Activated CD4-positive, alpha-beta T cell treated with anti-CD3 and anti-CD28 coated beads, Interleukin-2, amount 10 ng/mL, durations not matched to agents 24 days and 14 days (primary cell): ENCODE measurements at regions not wholly inside any gene's neighbourhood (a gene's known extent, or its start where the extent isn't known, plus 50 kb on each side); places are given as distances from the start of the nearest gene placed in this dataset.
"Not testable (repeated sequence)": the region's sequence is repeated elsewhere in the genome, so short reads cannot be mapped to it uniquely, and the experiment has no call there.

Source experiments
- DNase-seq: peaks from one replicate; pipeline ENCODE4 v3.0.0; 2022
- H3K27ac Mint-ChIP-seq: one replicate; pipeline ENCODE4 v1.8.0; 2022; ENCODE audit warnings: mild to moderate bottlenecking, mixed read lengths
- H3K27me3 Mint-ChIP-seq: one replicate; pipeline ENCODE4 v1.8.0; 2022; ENCODE audit warnings: mixed read lengths
- H3K36me3 Mint-ChIP-seq: one replicate; pipeline ENCODE4 v1.8.0; 2022; ENCODE audit warnings: low read depth, mild to moderate bottlenecking, mixed read lengths
- H3K4me1 Mint-ChIP-seq: one replicate; pipeline ENCODE4 v1.8.0; 2021; ENCODE audit warnings: mixed read lengths
- H3K4me3 Mint-ChIP-seq: one replicate; pipeline ENCODE4 v1.8.0; 2022; ENCODE audit warnings: mild to moderate bottlenecking, moderate library complexity, mixed read lengths
- H3K9me3 Mint-ChIP-seq: one replicate; pipeline ENCODE4 v1.8.0; 2021; ENCODE audit warnings: mixed read lengths
- intact Hi-C: fragments of 100-400 bp; cut with micrococcal nuclease; formaldehyde crosslinking; loops from one replicate; pipeline ENCODE4 v1.15.1; 2023

DNA sequence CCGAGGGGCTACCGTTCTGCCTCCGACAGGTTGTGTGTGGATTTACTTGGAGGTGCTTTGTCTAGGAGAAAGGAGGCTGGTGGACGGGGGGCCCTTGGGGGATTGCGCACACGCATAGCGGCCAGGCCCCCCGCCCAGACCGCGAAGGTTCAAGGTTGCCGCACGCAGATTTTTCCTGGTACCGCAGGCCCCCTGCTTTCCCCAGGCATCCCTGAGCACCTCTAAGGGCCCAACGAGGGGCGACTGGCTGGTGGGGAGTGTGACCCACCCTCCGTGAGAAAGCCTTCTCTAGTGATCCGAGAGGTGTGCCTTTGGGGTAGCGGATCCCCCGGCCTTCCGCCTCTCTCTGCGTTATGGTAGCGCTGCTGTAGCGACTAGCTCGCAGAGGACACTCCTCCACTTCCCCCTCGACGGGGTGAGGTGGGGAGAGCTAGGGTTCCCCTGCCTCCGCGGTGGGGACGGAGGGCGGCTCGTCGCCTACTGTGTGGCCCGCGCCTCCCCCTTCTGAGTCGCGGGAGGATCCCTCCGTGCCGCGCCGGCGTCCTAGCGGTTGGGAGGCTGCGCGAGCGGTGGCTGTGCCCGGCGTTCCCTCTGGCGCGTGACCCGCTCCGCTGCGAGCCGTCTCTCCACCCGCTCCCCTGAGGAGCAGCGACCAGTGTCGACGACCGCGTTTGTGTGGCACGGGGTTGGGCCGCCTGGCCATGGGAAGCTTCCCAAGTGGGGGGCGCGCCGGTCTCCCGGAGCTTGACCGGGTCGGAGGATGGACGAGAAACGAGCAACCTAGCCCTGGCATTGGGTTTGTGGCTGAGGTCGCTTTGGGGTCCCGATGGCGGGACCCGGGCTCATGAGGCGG lies 3900.0 kb upstream of the OR11H1 start:
- H3K27ac Mint-ChIP-seq = no peak overlapping the region
- H3K27me3 Mint-ChIP-seq = no peaks in the 10 kb centered on the region
- H3K9me3 Mint-ChIP-seq = peaks cover 30% of the 10 kb centered on the region
- H3K36me3 Mint-ChIP-seq = peaks cover 14% of the 10 kb centered on the region
- intact Hi-C loops = no loop called here
- no peak overlapping the region for H3K4me3 Mint-ChIP-seq
- no peak for DNase-seq
- H3K4me1 Mint-ChIP-seq = no peaks in the 10 kb centered on the region

DNA sequence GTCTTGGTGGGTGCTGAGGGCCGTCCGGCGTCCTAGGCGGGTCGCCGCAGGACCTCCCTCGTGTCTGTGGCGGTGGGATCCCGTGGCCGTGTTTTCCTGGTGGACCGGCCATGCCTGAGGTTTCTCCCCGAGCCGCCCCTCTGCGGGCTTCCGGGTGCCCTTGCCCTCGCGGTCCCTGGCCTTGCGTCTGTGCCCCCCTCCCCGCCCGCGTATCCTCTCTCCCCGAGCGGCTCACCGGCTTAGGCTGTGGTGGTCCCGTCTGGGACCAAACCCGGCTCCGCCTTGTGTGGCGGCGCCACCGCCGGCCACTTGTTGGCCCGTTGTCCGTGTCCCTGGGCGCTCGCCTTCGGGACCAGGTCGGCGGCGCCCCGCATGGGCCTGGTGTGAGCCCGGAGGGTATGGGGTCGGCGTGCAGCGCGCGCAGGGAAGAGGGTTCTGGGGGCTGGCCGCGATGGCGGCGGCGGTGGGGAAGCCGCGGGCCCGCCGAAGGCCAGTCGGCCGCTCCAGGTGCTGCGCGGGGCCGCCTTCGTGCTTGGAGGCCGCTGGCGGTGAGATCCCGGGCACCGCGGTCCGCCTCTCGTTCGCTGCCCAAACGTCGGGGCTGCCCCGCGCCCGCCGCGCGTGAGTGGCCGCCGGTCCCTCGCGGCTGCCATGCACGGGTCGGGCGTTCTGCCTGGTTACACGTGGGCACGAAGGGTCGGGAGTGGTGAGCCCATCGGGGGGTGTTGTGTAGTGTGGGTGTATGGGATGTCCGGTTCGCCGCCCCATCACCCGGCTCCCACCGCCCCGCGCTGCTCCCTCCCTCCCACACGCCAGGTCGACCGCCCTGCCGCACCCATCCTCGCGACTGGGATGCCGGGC lies 3899.1 kb upstream of the OR11H1 start:
- no peaks in the 10 kb centered on the region for H3K4me1 Mint-ChIP-seq
- H3K36me3 Mint-ChIP-seq = peaks cover 14% of the 10 kb centered on the region
- no peak overlapping the region for H3K27ac Mint-ChIP-seq
- no peaks in the 10 kb centered on the region for H3K27me3 Mint-ChIP-seq
- no peak for DNase-seq
- peaks cover 26% of the 10 kb centered on the region for H3K9me3 Mint-ChIP-seq
- intact Hi-C loops = no loop called here
- H3K4me3 Mint-ChIP-seq = no peak overlapping the region

- Mint-ChIP-seq H3K9me3 (peaks cover 26% of the 10 kb centered on the region), H3K4me1 (no peaks in the 10 kb centered on the region), H3K27me3 (no peaks in the 10 kb centered on the region), H3K36me3 (peaks cover 14% of the 10 kb centered on the region), H3K4me3 (no peak overlapping the region), H3K27ac (no peak overlapping the region)
- DNase-seq = no peak
- intact Hi-C loops = no loop called here
These were observed 3898.2 kb upstream of the OR11H1 start for GRCh38 chr22:11629661-11630385.

DNA sequence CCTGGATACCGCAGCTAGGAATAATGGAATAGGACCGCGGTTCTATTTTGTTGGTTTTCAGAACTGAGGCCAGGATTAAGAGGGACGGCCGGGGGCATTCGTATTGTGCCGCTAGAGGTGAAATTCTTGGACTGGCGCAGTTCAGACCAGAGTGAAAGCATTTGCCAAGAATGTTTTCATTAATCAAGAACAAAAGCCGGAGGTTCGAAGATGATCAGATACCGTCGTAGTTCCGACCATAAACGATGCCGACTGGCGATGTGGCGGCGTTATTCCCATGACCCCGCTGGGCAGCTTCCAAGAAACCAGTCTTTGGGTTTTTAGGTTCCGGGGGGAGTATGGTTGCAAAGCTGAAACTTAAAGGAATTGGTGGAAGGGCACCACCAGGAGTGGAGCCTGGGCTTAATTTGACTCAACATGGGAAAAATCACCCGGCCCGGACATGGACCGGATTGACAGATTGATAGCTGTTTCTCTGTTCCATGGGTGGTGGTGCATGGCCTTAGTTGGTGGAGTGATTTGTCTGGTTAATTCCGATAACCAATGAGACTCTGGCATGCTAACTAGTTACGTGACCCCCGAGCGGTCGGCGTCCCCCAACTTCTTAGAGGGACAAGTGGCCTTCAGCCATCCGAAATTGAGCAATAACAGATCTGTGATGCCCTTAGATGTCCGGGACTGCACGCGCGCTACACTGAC lies 3897.5 kb upstream of the OR11H1 start:
- intact Hi-C loops, H3K27ac Mint-ChIP-seq, H3K4me1 Mint-ChIP-seq, H3K4me3 Mint-ChIP-seq, DNase-seq, H3K27me3 Mint-ChIP-seq: not testable (repeated sequence)
- H3K9me3 Mint-ChIP-seq = peaks cover 21% of the 10 kb centered on the region
- peaks cover 14% of the 10 kb centered on the region for H3K36me3 Mint-ChIP-seq
